Common myeloid progenitor, CD34-positive (primary cell): ENCODE measurements at regions not wholly inside any gene's neighbourhood (a gene's known extent, or its start where the extent isn't known, plus 50 kb on each side); places are given as distances from the start of the nearest gene placed in this dataset.

Experiments
- CTCF ChIA-PET: fragments of 350-600 bp; sonication (Branson Sonifier 250); formaldehyde crosslinking; loops from one replicate; lab custom pipeline; 2021; ENCODE audit warnings: antibody characterized with exemption; lab: Charles Lee
- POLR2A ChIA-PET: fragments of 350-600 bp; sonication (Branson Sonifier 250); formaldehyde crosslinking; loops from one replicate; lab custom pipeline; 2021; ENCODE audit warnings: antibody characterized with exemption; lab: Charles Lee
- DNase-seq, 3 donors: peaks; one replicate each; pipeline versions ENCODE4 v3.0.0 to v3.0.0-alpha.2; 2013
- H3K27ac ChIP-seq, 2 experiments: 1 replicate in 1 of 2; 2 replicates in 1 of 2; pipeline ENCODE4 v1.7.0; 2013; ENCODE audit warnings: inconsistent platforms in 2 of 2, low read length in 2 of 2, mild to moderate bottlenecking in 2 of 2, low read depth in 1 of 2, moderate library complexity in 1 of 2; ENCODE audit not compliant: severe bottlenecking in 2 of 2, insufficient read depth in 1 of 2, poor library complexity in 1 of 2
- H3K27me3 ChIP-seq, 5 experiments: replicated peaks in 2 of 5; 1 replicate in 3 of 5; 2 replicates in 2 of 5; pipeline versions ENCODE4 v1.6.1 to v1.7.0; 2013; ENCODE audit warnings: low read length in 4 of 5, mild to moderate bottlenecking in 2 of 5, moderate library complexity in 2 of 5, inconsistent platforms in 1 of 5; ENCODE audit not compliant: insufficient read depth in 5 of 5, control insufficient read depth in 4 of 5
- H3K36me3 ChIP-seq, 4 experiments: 1 replicate in 2 of 4; 2 replicates in 2 of 4; pipeline versions ENCODE4 v1.6.1 to v1.7.0; 2013; ENCODE audit warnings: low read length in 3 of 4, control low read depth in 1 of 4, mild to moderate bottlenecking in 1 of 4; ENCODE audit not compliant: control insufficient read depth in 4 of 4, insufficient read depth in 4 of 4
- H3K4me1 ChIP-seq, 4 experiments: 1 replicate in 3 of 4; 2 replicates in 1 of 4; pipeline versions ENCODE4 v1.6.1 to v1.7.1; 2013; ENCODE audit warnings: low read length in 3 of 4, mild to moderate bottlenecking in 3 of 4, control low read depth in 1 of 4, inconsistent platforms in 1 of 4, moderate library complexity in 1 of 4; ENCODE audit not compliant: control insufficient read depth in 4 of 4, insufficient read depth in 4 of 4; ENCODE audit errors: control extremely low read depth in 1 of 4
- H3K4me3 ChIP-seq, 7 experiments: 1 replicate in 4 of 7; 2 replicates in 3 of 7; pipeline versions ENCODE4 v1.5.1 to v1.7.0; 2013; ENCODE audit warnings: mild to moderate bottlenecking in 7 of 7, low read length in 6 of 7, moderate library complexity in 6 of 7, inconsistent platforms in 2 of 7, low read depth in 2 of 7, control low read depth in 1 of 7; ENCODE audit not compliant: insufficient read depth in 4 of 7, control insufficient read depth in 1 of 7; ENCODE audit errors: extremely low read depth in 1 of 7
- H3K9me3 ChIP-seq, 5 experiments: 1 replicate in 4 of 5; 2 replicates in 1 of 5; pipeline versions ENCODE4 v1.6.1 to v1.7.1; 2013; ENCODE audit warnings: low read length in 4 of 5, mild to moderate bottlenecking in 2 of 5, inconsistent platforms in 1 of 5, low read depth in 1 of 5, moderate library complexity in 1 of 5; ENCODE audit not compliant: control insufficient read depth in 4 of 5, insufficient read depth in 2 of 5; ENCODE audit errors: control extremely low read depth in 1 of 5
- WGBS: methylation state at CpG from one replicate; pipeline ENCODE4 v1.1.5; 2013; ENCODE audit not compliant: insufficient coverage; 5-methylcytosine and 5-hydroxymethylcytosine counted together

GRCh38 chr4:138659037-138659811 is 356.4 kb upstream of the NOCT start:
- H3K27me3 ChIP-seq, result peaks cover 0 to 18% (median 5%) of the 10 kb centered on the region in 5 experiments
- H3K27ac ChIP-seq, result no peak overlapping the region
- no peak for DNase-seq
- no peaks in the 10 kb centered on the region for H3K9me3 ChIP-seq
- H3K4me3 ChIP-seq, result no peak overlapping the region
- CTCF ChIA-PET, result no interaction called here
- no peaks in the 10 kb centered on the region for H3K36me3 ChIP-seq
- 42% methylated on average over 11 of the region's 11 CpGs for WGBS
- no peaks in the 10 kb centered on the region for H3K4me1 ChIP-seq
- POLR2A ChIA-PET, result no interaction called here

GRCh38 chr4:138658518-138658917 is 357.1 kb upstream of the NOCT start:
- Histone ChIP-seq H3K27ac (no peak overlapping the region), H3K27me3 (peaks cover 0 to 18% (median 5%) of the 10 kb centered on the region in 5 experiments), H3K36me3 (no peaks in the 10 kb centered on the region), H3K4me3 (no peak overlapping the region), H3K9me3 (no peaks in the 10 kb centered on the region), H3K4me1 (no peaks in the 10 kb centered on the region)
- WGBS, result 86% methylated on average over 2 of the region's 2 CpGs
- ChIA-PET CTCF (interaction anchor here (1.1 kb wide), 1 partner anchor 21 kb away, joined by 3 read pairs; no protein-coding TSS in a partner anchor), POLR2A (no interaction called here)
- DNase-seq, result no peak

DNA sequence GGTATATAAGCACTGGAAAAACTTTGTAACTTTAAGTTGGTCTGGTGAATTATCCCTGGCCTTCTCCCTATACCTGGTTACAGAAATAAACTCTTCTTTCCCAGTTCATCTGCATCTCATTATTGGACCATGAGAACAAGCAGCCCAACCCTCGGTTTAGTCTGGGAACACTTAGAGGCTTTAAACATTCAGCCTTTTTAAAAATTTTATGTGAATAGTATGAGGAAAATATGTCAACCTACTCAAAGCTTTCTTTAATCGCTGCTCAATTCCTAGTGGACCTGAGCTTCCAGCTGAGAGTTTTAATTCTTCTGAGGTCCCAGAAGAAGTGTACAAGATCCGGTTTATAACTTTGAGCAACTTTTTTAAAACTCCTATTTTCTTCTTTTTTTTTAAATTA is 358.6 kb upstream of the NOCT start:
- Histone ChIP-seq H3K4me1 (no peaks in the 10 kb centered on the region), H3K27ac (no peak overlapping the region), H3K9me3 (no peaks in the 10 kb centered on the region), H3K4me3 (no peak overlapping the region), H3K27me3 (peaks cover 0 to 18% (median 4%) of the 10 kb centered on the region in 5 experiments), H3K36me3 (no peaks in the 10 kb centered on the region)
- ChIA-PET POLR2A (interaction anchor here (0.6 kb wide), 1 partner anchor 307 kb away, joined by 3 read pairs; no protein-coding TSS in a partner anchor), CTCF (no interaction called here)
- DNase-seq, result no peak
- WGBS, result 92% methylated on average over 2 of the region's 3 CpGs

DNA sequence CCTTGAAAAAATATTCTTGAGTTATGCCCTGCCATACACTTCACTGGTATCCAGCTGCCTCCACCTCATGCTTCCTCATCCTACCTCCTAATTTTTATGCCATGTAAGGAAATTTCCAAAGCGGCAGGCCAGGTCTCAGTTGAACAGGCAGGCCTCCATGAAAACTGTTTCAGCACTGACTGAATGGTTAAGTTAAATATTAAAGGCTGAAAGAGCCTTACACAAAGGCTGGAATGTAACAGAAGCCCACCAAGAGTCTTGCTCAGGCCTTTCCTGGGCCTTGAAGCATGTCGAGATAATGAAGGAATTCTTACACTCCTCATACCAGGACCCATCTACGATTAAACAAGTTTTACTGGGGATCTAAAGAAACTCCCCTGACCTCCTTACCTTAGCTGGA is 359.6 kb upstream of the NOCT start:
- ChIA-PET CTCF (interaction anchor here (1.3 kb wide), 1 partner anchor 148 kb away, joined by 3 read pairs; no protein-coding TSS in a partner anchor), POLR2A (no interaction called here)
- Histone ChIP-seq H3K9me3 (no peaks in the 10 kb centered on the region), H3K27me3 (peaks cover 0 to 18% (median 4%) of the 10 kb centered on the region in 5 experiments), H3K4me1 (no peaks in the 10 kb centered on the region), H3K4me3 (no peak overlapping the region), H3K27ac (no peak overlapping the region), H3K36me3 (no peaks in the 10 kb centered on the region)
- no peak for DNase-seq
- 86% methylated on average over 2 of the region's 3 CpGs for WGBS

GRCh38 chr4:138655286-138655685 is 360.3 kb upstream of the NOCT start:
- no CpG with 5 or more reads among the region's 1 CpG for WGBS
- POLR2A ChIA-PET, result no interaction called here
- H3K4me1 ChIP-seq, result no peaks in the 10 kb centered on the region
- no peak overlapping the region for H3K27ac ChIP-seq
- H3K27me3 ChIP-seq, result peaks cover 0 to 18% (median 4%) of the 10 kb centered on the region in 5 experiments
- CTCF ChIA-PET, result interaction anchor here (1.2 to 1.3 kb wide), 2 partner anchors 9 to 149 kb away, joined by 3 read pairs; no protein-coding TSS in a partner anchor
- no peak for DNase-seq
- no peaks in the 10 kb centered on the region for H3K9me3 ChIP-seq
- no peak overlapping the region for H3K4me3 ChIP-seq
- no peaks in the 10 kb centered on the region for H3K36me3 ChIP-seq

- CTCF ChIA-PET, result no interaction called here
- WGBS, result 80% methylated on average over 1 of the region's 2 CpGs
These were observed 364.6 kb upstream of the NOCT start for GRCh38 chr4:138650929-138651448.

DNA sequence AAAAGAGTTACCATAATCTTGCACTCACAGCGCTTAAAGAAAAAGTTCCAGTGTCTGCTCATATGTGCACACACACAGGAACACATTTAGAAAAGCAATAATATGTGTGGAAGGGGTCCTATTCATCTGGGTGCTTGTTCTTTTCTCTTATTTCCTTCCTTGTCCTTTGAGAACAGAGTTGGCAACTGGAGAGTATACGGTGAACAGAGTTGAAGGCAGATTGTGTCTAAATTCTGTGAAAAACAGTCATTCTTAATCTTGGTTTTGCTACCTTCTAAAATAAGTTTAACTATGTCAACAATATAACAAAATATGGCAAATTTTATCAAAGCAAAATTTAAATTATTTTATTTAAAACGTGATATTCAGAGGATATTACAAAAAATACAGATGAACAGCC is 365.1 kb upstream of the NOCT start:
- no peak for DNase-seq
- no peaks in the 10 kb centered on the region for H3K27me3 ChIP-seq
- ChIA-PET POLR2A (no interaction called here), CTCF (no interaction called here)
- H3K27ac ChIP-seq, result no peak overlapping the region
- no peaks in the 10 kb centered on the region for H3K9me3 ChIP-seq
- H3K4me3 ChIP-seq, result no peak overlapping the region
- no peaks in the 10 kb centered on the region for H3K36me3 ChIP-seq
- no CpG with 5 or more reads among the region's 3 CpGs for WGBS
- H3K4me1 ChIP-seq, result no peaks in the 10 kb centered on the region

More at GRCh38 chr4:138650929-138651448, 364.6 kb upstream of the NOCT start:
- no peak for DNase-seq
- Histone ChIP-seq H3K4me1 (no peaks in the 10 kb centered on the region), H3K36me3 (no peaks in the 10 kb centered on the region), H3K9me3 (no peaks in the 10 kb centered on the region), H3K27ac (no peak overlapping the region), H3K4me3 (no peak overlapping the region), H3K27me3 (no peaks in the 10 kb centered on the region)
- POLR2A ChIA-PET, result no interaction called here
